Esophagus squamous epithelium (tissue), 5 donors: ENCODE measurements at regions not wholly inside any gene's neighbourhood (a gene's known extent, or its start where the extent isn't known, plus 50 kb on each side); places are given as distances from the start of the nearest gene placed in this dataset.

Experiments
- DNase-seq: peaks from one replicate; lab custom pipeline; 2025; lab: John Stamatoyannopoulos, UW
- H3K27ac ChIP-seq, 4 donors: fragments of 200-600 bp; sonication (generic); one replicate each; pipeline ENCODE4 v1.5.1; 2016 to 2019; ENCODE audit warnings: mild to moderate bottlenecking in 1 of 4
- H3K27me3 ChIP-seq, 4 donors: fragments of 200-600 bp; sonication (generic); 1 replicate in 3 of 4; 2 replicates in 1 of 4; pipeline versions ENCODE4 v1.5.1 to v1.6.0; 2017 to 2021; ENCODE audit warnings: antibody characterized with exemption in 1 of 4
- H3K36me3 ChIP-seq, 3 donors: fragments of 200-600 bp; sonication (generic); one replicate each; pipeline ENCODE4 v1.5.1; 2016 to 2019
- H3K4me1 ChIP-seq, 3 donors: fragments of 200-600 bp; sonication (generic); one replicate each; pipeline ENCODE4 v1.5.1; 2017 to 2019
- H3K4me3 ChIP-seq, 4 donors: fragments of 200-600 bp; sonication (generic); 1 replicate in 3 of 4; 2 replicates in 1 of 4; pipeline ENCODE4 v1.5.1; 2016 to 2019; ENCODE audit warnings: mild to moderate bottlenecking in 2 of 4, moderate library complexity in 1 of 4
- H3K9me3 ChIP-seq, 3 donors: fragments of 200-600 bp; sonication (generic); one replicate each; pipeline ENCODE4 v1.5.1; 2016 to 2019
- POLR2A ChIP-seq, 4 donors: fragments of 450-650 bp; IDR thresholded peaks; one replicate each; pipeline ENCODE4 v1.6.1; 2017; ENCODE audit warnings: antibody characterized with exemption in 4 of 4, mild to moderate bottlenecking in 4 of 4, moderate library complexity in 3 of 4
- WGBS, 2 donors: methylation state at CpG; one replicate each; pipeline ENCODE4 v1.1.5; 2018; 5-methylcytosine and 5-hydroxymethylcytosine counted together
- intact Hi-C: fragments of 100-400 bp; cut with DNase I; formaldehyde crosslinking; loops from one replicate; pipeline ENCODE4 v1.15.0; 2022
- TF ChIP-seq, protein P1 (sequence below), 6 experiments: fragments of 450-650 bp in 4 of 6; fragments of 200-600 bp in 2 of 6; sonication (generic) in 2 of 6; IDR thresholded peaks; one replicate each; pipeline ENCODE4 v1.5.1; 2016 to 2019; ENCODE audit warnings: antibody characterized with exemption in 6 of 6, mild to moderate bottlenecking in 4 of 6, moderate library complexity in 4 of 6
- donor health status: DM: yes; HTN: yes; CAD: no.

- no peak for DNase-seq
- Histone ChIP-seq H3K27me3 (no peaks in the 10 kb centered on the region), H3K4me1 (peaks cover 3 to 29% (median 13%) of the 10 kb centered on the region in 3 donors), H3K4me3 (no peak overlapping the region), H3K27ac (no peak overlapping the region), H3K36me3 (no peaks in the 10 kb centered on the region), H3K9me3 (peaks cover 0 to 22% (median 1%) of the 10 kb centered on the region in 3 donors)
- 65 to 76% methylated on average over 2 of the region's 2 CpGs for WGBS, 2 donors
- TF ChIP-seq, protein P1, sequence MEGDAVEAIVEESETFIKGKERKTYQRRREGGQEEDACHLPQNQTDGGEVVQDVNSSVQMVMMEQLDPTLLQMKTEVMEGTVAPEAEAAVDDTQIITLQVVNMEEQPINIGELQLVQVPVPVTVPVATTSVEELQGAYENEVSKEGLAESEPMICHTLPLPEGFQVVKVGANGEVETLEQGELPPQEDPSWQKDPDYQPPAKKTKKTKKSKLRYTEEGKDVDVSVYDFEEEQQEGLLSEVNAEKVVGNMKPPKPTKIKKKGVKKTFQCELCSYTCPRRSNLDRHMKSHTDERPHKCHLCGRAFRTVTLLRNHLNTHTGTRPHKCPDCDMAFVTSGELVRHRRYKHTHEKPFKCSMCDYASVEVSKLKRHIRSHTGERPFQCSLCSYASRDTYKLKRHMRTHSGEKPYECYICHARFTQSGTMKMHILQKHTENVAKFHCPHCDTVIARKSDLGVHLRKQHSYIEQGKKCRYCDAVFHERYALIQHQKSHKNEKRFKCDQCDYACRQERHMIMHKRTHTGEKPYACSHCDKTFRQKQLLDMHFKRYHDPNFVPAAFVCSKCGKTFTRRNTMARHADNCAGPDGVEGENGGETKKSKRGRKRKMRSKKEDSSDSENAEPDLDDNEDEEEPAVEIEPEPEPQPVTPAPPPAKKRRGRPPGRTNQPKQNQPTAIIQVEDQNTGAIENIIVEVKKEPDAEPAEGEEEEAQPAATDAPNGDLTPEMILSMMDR (IDR thresholded peaks at IDR 0.05) = no peak
- TF ChIP-seq POLR2A (IDR thresholded peaks at IDR 0.05) = no peak
- intact Hi-C loops = no loop called here
Observed at GRCh38 chr4:26108054-26108453, 194.0 kb downstream of the SMIM20 start.

DNA sequence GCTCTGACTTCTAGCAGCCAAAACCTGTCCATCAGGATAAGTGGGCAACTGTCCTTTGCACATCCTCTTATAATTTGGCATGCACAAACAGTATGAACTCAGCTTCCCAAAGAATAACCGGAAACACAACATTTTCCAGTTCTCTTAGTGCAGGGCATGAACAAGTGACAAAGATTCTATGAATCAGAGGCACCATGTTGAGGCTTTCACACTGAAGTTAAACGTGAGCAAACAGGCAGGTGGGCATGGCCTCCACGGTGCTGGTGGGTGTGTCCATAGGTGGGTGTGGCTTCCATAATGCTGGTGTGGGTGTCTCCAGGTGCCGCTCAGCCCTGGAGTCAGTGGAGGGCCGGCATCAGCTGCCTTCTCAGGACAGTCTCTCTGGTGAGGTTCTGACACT lies 196.5 kb downstream of the SMIM20 start:
- Histone ChIP-seq H3K4me1 (peaks cover 3 to 22% (median 13%) of the 10 kb centered on the region in 3 donors), H3K36me3 (no peaks in the 10 kb centered on the region), H3K27me3 (no peaks in the 10 kb centered on the region), H3K4me3 (no peak overlapping the region), H3K27ac (no peak overlapping the region), H3K9me3 (peaks cover 0 to 32% (median 10%) of the 10 kb centered on the region in 3 donors)
- intact Hi-C loops = no loop called here
- 27 to 40% methylated on average over 3 to 5 of the region's 5 CpGs for WGBS, 2 donors
- no peak for DNase-seq
- no peak for TF ChIP-seq POLR2A (IDR thresholded peaks at IDR 0.05)
- TF ChIP-seq, protein P1 (IDR thresholded peaks at IDR 0.05) = no peak

GRCh38 chr4:26113339-26113940 lies 199.4 kb downstream of the SMIM20 start:
- no peak overlapping the region for H3K4me3 ChIP-seq
- DNase-seq = no peak
- H3K27me3 ChIP-seq = peaks cover 0 to 6% (median 0%) of the 10 kb centered on the region in 4 donors
- intact Hi-C loops = no loop called here
- H3K9me3 ChIP-seq = peaks cover 0 to 32% (median 10%) of the 10 kb centered on the region in 3 donors
- TF ChIP-seq, protein P1 (IDR thresholded peaks at IDR 0.05) = no peak
- no peak for TF ChIP-seq POLR2A (IDR thresholded peaks at IDR 0.05)
- peaks cover 0 to 4% (median 0%) of the 10 kb centered on the region in 3 donors for H3K4me1 ChIP-seq
- H3K27ac ChIP-seq = no peak overlapping the region
- no peaks in the 10 kb centered on the region for H3K36me3 ChIP-seq
- WGBS, 2 donors = 82 to 84% methylated on average over 4 of the region's 4 CpGs

DNA sequence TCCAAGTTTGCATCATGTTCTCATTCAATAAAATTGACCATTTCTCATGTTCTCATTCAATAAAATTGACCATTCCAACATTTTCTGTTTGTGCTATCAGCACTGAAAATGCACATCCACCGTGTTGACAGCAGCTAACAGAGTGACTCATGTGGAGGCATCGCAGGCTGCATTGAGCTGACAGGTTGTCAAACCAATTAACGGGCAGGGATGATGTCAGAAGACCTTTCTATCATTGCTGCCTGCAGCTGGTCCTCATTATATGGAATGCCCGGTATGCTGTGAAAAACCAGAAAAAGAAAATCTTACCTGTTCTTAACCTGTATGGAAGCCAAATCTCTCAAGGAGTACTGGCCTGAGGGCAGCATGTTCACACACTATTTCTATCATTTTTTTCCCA lies 202.0 kb downstream of the SMIM20 start:
- Histone ChIP-seq H3K27me3 (peaks cover 0 to 6% (median 0%) of the 10 kb centered on the region in 4 donors), H3K27ac (no peak overlapping the region), H3K36me3 (no peaks in the 10 kb centered on the region), H3K4me1 (no peaks in the 10 kb centered on the region), H3K4me3 (no peak overlapping the region), H3K9me3 (peaks cover 0 to 28% (median 10%) of the 10 kb centered on the region in 3 donors)
- intact Hi-C loops = no loop called here
- 39 to 48% methylated on average over 4 of the region's 4 CpGs for WGBS, 2 donors
- DNase-seq = no peak
- no peak for TF ChIP-seq POLR2A (IDR thresholded peaks at IDR 0.05)
- TF ChIP-seq, protein P1 (IDR thresholded peaks at IDR 0.05) = no peak

DNA sequence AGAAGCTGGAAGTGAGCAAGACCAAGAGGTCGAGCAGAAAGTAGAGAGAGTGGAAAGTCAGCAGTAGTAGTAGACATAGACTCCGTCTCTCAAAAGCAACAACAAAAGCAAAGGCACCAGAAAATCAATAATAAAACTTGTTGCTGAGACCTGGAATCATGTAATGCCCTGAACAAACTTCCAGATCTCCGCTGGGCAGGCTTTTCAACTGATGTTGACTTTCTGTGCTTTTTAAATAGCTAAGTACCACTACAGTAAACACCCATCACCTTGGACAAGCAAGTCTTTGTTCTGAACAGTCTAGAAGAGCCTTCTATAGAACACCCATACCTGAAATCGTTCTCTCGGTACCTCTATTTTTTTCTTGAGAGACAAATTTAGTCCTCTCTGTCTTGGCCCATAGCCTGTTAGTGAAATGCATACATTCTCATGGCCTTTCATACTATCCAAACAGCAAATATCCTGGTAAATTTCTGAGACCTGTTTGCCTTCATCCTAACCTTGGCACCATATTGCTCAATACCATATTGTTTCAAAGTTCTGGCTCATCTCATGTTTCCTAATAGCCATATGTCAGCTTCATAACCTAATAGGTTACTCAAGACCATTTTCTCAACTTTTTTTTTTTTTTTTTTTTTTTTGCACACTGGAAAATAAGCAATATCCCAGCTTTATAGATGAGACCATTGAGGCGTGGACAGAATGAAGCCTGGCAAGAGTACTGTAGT lies 200.6 kb upstream of the RBPJ start:
- no peaks in the 10 kb centered on the region for H3K9me3 ChIP-seq
- no peak for TF ChIP-seq POLR2A (IDR thresholded peaks at IDR 0.05)
- TF ChIP-seq, protein P1 (IDR thresholded peaks at IDR 0.05) = no peak
- 82 to 94% methylated on average over 6 of the region's 6 CpGs for WGBS, 2 donors
- H3K27me3 ChIP-seq = peaks cover 0 to 6% (median 0%) of the 10 kb centered on the region in 4 donors
- intact Hi-C loops = no loop called here
- peaks cover 0 to 3% (median 0%) of the 10 kb centered on the region in 3 donors for H3K4me1 ChIP-seq
- H3K36me3 ChIP-seq = no peaks in the 10 kb centered on the region
- DNase-seq = no peak
- no peak overlapping the region for H3K4me3 ChIP-seq
- no peak overlapping the region for H3K27ac ChIP-seq
